Psoas muscle (tissue), 7 donors: ENCODE measurements at regions not wholly inside any gene's neighbourhood (a gene's known extent, or its start where the extent isn't known, plus 50 kb on each side); places are given as distances from the start of the nearest gene placed in this dataset.
"Not testable (repeated sequence)": the region's sequence is repeated elsewhere in the genome, so short reads cannot be mapped to it uniquely, and the experiment has no call there.

ENCODE experiments used
- ATAC-seq, 4 donors: fragments of 200-7000 bp; cut with Tn5 transposase; one replicate each; pipeline ENCODE4 v1.9.1; 2020; ENCODE audit warnings: moderate library complexity in 3 of 4, mild to moderate bottlenecking in 2 of 4
- DNase-seq, 2 donors: peaks; one replicate each; pipeline ENCODE4 v3.0.0-alpha.2; 2020
- H3K27ac ChIP-seq: fragments of 200-600 bp; one replicate; pipeline ENCODE4 v1.8.0; 2022
- H3K27me3 ChIP-seq, 3 donors: fragments of 200-600 bp in 1 of 3; one replicate each; pipeline versions ENCODE4 v1.6.1 to v1.8.0; 2013 to 2022; ENCODE audit warnings: low read length in 2 of 3, mild to moderate bottlenecking in 2 of 3, moderate library complexity in 1 of 3; ENCODE audit not compliant: insufficient read depth in 3 of 3
- H3K36me3 ChIP-seq, 2 donors: fragments of 200-600 bp in 1 of 2; one replicate each; pipeline versions ENCODE4 v1.6.1 to v1.8.0; 2013 to 2022; ENCODE audit warnings: low read depth in 1 of 2, mild to moderate bottlenecking in 1 of 2, moderate library complexity in 1 of 2; ENCODE audit not compliant: insufficient read depth in 1 of 2
- H3K4me1 ChIP-seq: fragments of 200-600 bp; one replicate; pipeline ENCODE4 v1.8.0; 2022
- H3K4me3 ChIP-seq: fragments of 200-600 bp; one replicate; pipeline ENCODE4 v1.8.0; 2022; ENCODE audit warnings: mild to moderate bottlenecking
- H3K9me3 ChIP-seq: fragments of 200-600 bp; one replicate; pipeline ENCODE4 v1.8.0; 2022
- WGBS, 3 donors: extraction: QIAGEN DNeasy Blood & Tissue Kit; methylation state at CpG; one replicate each; pipeline versions ENCODE4 v1.1.6 to v1.1.7; 2013; 5-methylcytosine and 5-hydroxymethylcytosine counted together
- intact Hi-C, 2 donors: fragments of 100-400 bp; cut with DNase I; formaldehyde crosslinking; loops; one replicate each; pipeline versions ENCODE4 v1.11.0 to v1.14.2; 2022
- TF ChIP-seq, protein P1 (sequence below): fragments of 200-600 bp; IDR thresholded peaks from one replicate; pipeline ENCODE4 v1.8.0; 2022; ENCODE audit warnings: antibody characterized with exemption
- donor health status: healthy with polysubstance abuse.
- donor health status: DM: no; HTN: no; CAD: no; lungs with moderate emphysema.
- donor health status: Bipolar disorder and iron deficiency.
- donor health status: healthy.
- donor health status: DM: yes; HTN: yes; CAD: no.
- donor health status: DM: no; HTN: no; CAD: no.
- donor health status: DM: yes; HTN: yes; CAD: no.

DNA sequence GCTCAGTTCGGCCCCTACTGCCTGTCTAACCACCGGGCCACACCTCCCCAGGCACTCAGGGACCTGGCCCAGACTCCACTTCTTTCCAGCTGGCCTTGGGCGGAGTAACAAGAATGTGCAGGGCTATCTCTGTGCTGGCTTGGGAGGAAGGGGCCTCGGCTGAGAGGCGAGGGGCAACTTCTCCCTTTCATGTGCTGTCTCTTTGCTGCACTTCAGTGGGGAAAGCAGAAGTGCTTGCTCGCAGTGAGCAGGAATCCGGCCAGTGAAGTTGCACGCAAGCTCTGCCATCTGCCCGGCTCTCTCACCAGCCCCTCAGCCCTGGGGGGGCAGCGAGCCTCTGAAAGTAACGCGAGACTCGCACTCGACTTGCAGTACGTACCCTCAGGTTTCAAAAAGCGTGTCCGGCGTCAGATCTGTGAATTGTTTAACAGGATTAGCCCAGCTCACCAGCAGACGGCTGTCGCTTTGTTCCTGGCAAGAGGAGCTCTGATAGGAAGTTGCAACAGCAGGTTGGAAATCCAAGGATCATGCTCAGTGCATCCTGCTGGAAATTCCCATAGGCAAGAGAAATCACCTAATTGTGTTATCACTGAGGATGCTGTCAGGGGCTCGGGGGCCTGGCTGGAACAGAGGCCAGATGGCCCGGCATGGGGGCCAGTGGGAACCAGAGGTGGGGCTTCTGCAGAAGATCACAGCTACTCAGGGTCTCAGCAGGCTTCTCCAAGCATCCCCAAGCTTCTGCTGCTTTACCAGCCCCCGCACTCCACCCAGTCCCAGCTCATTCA is 221.1 kb downstream of the NPHP4 start:
- Histone ChIP-seq H3K4me3 (peak overlapping the region; percentile 22), H3K27me3 (peaks cover 0 to 30% (median 8%) of the 10 kb centered on the region in 3 donors), H3K4me1 (no peaks in the 10 kb centered on the region), H3K27ac (no peak overlapping the region), H3K36me3 (no peaks in the 10 kb centered on the region), H3K9me3 (no peaks in the 10 kb centered on the region)
- 7 to 8% (median 8%) methylated on average over 23 of the region's 23 CpGs for WGBS, 3 donors
- intact Hi-C loops, result no loop called here
- peak in 2 of 4 donors; percentile 34 to 38 for ATAC-seq
- DNase-seq, result peak; percentile 28 to 66
- TF ChIP-seq, protein P1, sequence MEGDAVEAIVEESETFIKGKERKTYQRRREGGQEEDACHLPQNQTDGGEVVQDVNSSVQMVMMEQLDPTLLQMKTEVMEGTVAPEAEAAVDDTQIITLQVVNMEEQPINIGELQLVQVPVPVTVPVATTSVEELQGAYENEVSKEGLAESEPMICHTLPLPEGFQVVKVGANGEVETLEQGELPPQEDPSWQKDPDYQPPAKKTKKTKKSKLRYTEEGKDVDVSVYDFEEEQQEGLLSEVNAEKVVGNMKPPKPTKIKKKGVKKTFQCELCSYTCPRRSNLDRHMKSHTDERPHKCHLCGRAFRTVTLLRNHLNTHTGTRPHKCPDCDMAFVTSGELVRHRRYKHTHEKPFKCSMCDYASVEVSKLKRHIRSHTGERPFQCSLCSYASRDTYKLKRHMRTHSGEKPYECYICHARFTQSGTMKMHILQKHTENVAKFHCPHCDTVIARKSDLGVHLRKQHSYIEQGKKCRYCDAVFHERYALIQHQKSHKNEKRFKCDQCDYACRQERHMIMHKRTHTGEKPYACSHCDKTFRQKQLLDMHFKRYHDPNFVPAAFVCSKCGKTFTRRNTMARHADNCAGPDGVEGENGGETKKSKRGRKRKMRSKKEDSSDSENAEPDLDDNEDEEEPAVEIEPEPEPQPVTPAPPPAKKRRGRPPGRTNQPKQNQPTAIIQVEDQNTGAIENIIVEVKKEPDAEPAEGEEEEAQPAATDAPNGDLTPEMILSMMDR, result no peak

DNA sequence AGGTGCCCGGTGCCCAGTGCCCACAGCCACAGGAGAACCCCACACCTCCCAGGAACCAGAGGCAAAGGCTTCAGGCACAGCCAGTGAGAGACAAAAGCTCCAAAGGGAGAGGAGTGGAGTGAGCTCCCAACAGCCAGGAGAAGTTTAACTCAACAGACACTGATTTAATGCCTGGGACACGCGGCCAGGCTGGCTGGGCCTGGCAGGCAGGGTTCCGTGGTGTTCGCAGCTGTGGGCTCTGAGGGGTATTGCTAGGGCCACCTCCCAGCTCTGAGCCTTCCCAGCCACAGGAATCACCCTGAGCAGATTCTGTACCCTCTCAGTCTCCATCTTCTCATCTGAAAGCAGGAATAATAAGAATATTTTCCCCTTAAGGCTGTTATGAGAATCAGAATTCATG is 222.5 kb downstream of the NPHP4 start:
- Histone ChIP-seq H3K27me3 (peaks cover 0 to 36% (median 8%) of the 10 kb centered on the region in 3 donors), H3K4me3 (no peak overlapping the region), H3K9me3 (no peaks in the 10 kb centered on the region), H3K36me3 (no peaks in the 10 kb centered on the region), H3K4me1 (no peaks in the 10 kb centered on the region), H3K27ac (no peak overlapping the region)
- intact Hi-C loops, result no loop called here
- 50 to 54% (median 53%) methylated on average over 5 of the region's 5 CpGs for WGBS, 3 donors
- ATAC-seq, result no peak
- TF ChIP-seq, protein P1, result no peak
- DNase-seq, result no peak

DNA sequence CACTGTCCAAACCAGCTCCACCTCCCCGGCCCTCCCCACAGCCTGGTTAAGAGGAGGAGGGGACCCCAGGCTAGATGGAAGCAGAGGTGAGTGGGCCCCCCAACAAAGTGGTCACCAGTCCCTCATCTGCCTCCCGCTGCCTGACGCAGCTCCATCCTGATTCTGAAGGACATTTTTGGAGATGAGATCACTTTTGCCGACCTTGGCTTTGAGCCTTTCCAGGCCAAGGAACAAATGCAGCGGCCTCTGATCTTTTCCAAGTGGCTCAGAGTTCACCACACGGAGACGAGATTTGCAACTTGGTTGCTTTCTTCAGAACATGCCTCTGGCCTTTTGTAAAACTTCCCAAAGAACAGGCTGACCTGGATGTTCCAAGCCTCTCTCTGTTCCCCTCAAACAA is 223.1 kb downstream of the NPHP4 start:
- ATAC-seq (peak in 3 of 4 donors; percentile 24 to 46 (median 43)), DNase-seq (peak; percentile 27 to 62)
- Histone ChIP-seq H3K4me1 (no peaks in the 10 kb centered on the region), H3K9me3 (no peaks in the 10 kb centered on the region), H3K27ac (no peak overlapping the region), H3K4me3 (no peak overlapping the region), H3K27me3 (peaks cover 0 to 36% (median 8%) of the 10 kb centered on the region in 3 donors), H3K36me3 (no peaks in the 10 kb centered on the region)
- TF ChIP-seq, protein P1, result no peak
- intact Hi-C loops, result no loop called here
- WGBS, 3 donors, result 27 to 47% (median 29%) methylated on average over 7 of the region's 7 CpGs

DNA sequence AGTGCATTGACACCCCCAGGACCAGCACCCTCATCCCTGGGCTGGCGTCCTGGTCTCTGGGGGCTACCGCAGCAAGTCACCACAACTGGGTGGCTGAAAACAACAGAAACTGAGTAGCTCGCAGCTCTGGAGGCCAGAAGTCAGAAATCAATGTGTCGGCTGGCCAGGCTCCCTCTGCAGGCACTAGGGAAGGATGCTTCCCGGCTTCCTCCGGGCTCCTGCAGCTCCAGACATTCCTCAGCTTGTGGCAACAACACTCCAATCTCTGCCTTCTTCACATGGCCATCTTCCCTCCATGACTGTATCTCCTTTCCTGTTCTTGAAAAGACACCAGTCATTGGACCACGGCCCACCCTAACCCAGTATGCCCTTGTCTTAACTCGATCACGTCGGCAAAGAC is 224.2 kb downstream of the NPHP4 start:
- Histone ChIP-seq H3K4me3 (no peak overlapping the region), H3K36me3 (no peaks in the 10 kb centered on the region), H3K27me3 (peaks cover 0 to 34% (median 8%) of the 10 kb centered on the region in 3 donors), H3K9me3 (no peaks in the 10 kb centered on the region), H3K27ac (no peak overlapping the region), H3K4me1 (no peaks in the 10 kb centered on the region)
- intact Hi-C loops, result no loop called here
- no peak for ATAC-seq
- no peak for DNase-seq
- TF ChIP-seq, protein P1, result no peak
- WGBS, 3 donors, result 75 to 86% (median 76%) methylated on average over 10 of the region's 10 CpGs

DNA sequence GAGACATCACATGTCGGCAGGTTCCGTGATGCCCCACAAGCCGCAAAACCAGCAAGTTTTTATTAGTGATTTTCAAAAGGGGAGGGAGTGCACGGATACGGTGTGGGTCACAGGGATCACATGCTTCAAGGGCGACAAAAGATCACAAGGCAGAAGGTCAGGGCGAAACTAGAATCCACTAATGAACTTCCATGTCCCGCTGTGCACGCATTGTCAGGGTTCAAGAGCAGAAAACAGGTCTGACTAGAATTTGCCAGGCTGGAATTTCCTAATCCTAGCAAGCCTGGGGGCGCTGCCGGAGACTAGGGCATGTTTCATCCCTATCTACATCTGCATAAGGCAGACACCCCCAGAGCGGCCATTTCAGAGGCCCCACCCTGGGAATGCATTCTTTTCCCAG is 225.2 kb downstream of the NPHP4 start:
- H3K36me3 ChIP-seq, ATAC-seq, H3K27ac ChIP-seq, H3K9me3 ChIP-seq, intact Hi-C loops, H3K4me1 ChIP-seq, H3K4me3 ChIP-seq: not testable (repeated sequence)
- peaks cover 0 to 24% (median 8%) of the 10 kb centered on the region in 3 donors for H3K27me3 ChIP-seq
- peak in 1 of 2 donors; percentile 3 for DNase-seq
- WGBS, 3 donors, result 88 to 91% (median 90%) methylated on average over 12 of the region's 12 CpGs
